ENCODE measurements at regions not wholly inside any gene's neighbourhood (a gene's known extent, or its start where the extent isn't known, plus 50 kb on each side); places are given as distances from the start of the nearest gene placed in this dataset.
A peak's percentile ranks its signal among the peaks of the same experiment; 100 is the strongest.
"Not testable (repeated sequence)": the region's sequence is repeated elsewhere in the genome, so short reads cannot be mapped to it uniquely, and the experiment has no call there.

- no peak for DNase-seq (ENCODE audit: low spot score)
Observed at GRCh38 chr2:131584380-131584779, 56.7 kb downstream of the CCDC74A start.

DNA sequence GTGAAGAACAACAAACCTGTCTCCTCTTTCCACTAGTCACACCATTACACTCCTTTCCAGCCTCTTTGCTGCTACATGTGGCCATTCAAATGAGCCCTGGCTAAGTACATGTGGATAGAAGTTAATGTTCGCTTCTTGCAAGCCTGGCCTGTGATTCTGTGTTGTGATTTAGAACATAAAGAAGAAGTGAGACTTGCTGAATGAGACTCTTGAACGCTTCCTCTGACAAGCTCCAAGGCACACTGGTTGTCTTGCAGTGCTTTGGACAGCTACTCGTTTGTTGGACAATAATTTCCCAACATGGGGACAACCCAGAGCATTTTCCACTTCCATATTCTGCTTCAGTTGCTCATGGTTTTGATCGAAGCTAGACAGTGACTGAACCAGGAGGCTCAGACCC, 57.3 kb downstream of the CCDC74A start:
- DNase-seq (ENCODE audit: low spot score) = no peak

- DNase-seq (ENCODE audit: low spot score) = no peak
Observed at GRCh38 chr2:131588152-131588873, 60.6 kb downstream of the CCDC74A start.

GRCh38 chr2:131589126-131589525, 61.4 kb downstream of the CCDC74A start:
- DNase-seq (ENCODE audit: low spot score) = not testable (repeated sequence)

- no peak for DNase-seq (ENCODE audit: low spot score)
Observed at GRCh38 chr2:131590366-131590765, 62.7 kb downstream of the CCDC74A start.

DNA sequence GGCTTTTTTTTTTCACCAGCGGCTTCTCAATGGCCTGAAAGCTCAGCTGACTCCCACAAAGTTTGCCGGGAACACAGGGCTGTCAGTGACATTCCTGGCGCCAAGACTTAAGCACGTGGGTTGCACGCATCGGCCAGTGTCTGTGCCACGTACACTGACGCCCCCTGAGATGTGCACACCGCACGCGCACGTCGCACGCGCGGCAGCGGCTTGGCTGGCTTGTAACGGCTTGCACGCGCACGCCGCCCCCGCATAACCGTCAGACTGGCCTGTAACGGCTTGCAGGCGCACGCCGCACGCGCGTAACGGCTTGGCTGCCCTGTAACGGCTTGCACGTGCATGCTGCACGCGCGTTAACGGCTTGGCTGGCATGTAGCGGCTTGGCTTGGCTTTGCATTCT, 63.2 kb downstream of the CCDC74A start:
- DNase-seq (ENCODE audit: low spot score) = peak; percentile 39

DNA sequence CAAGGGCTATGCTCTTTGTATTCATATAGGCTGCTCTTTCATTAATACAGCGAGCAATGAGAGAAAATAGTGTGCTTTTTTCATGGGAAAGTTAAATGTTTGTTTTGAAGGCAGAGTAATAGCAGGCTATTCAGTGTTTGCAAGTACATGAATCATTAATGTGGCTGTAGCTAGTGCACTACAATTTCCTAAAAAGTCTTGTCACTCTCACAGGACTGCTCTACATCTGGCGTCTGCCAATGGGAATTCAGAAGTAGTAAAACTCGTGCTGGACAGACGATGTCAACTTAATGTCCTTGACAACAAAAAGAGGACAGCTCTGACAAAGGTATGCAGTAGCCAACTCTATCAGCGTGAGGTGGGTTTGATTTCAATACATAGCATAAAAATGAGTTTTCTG, 68.9 kb downstream of the CCDC74A start:
- not testable (repeated sequence) for DNase-seq (ENCODE audit: low spot score)

GRCh38 chr2:131602444-131602843, 74.8 kb downstream of the CCDC74A start:
- DNase-seq (ENCODE audit: low spot score) = not testable (repeated sequence)

- DNase-seq (ENCODE audit: low spot score) = not testable (repeated sequence)
Observed at GRCh38 chr2:131604652-131605051, 77.0 kb downstream of the CCDC74A start.

DNA sequence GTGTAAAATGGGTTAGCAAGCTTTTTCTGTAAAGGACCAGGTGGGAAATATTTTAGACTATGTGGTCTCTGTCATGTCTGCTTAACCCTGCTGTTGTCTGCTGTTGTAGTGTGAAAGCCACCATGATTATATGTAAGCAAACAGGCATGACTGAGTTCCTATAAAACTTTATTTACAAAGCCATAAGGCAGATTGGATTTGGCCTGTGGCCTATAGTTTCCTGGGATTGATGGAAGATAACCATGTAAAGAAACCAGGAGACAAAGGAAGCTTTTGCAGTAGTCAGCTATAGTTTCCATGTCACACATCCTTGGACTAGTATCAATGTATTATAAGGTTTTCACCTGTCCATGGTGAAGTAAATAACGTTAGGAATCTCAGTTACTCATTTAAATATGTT, 78.7 kb downstream of the CCDC74A start:
- DNase-seq (ENCODE audit: low spot score) = not testable (repeated sequence)

DNA sequence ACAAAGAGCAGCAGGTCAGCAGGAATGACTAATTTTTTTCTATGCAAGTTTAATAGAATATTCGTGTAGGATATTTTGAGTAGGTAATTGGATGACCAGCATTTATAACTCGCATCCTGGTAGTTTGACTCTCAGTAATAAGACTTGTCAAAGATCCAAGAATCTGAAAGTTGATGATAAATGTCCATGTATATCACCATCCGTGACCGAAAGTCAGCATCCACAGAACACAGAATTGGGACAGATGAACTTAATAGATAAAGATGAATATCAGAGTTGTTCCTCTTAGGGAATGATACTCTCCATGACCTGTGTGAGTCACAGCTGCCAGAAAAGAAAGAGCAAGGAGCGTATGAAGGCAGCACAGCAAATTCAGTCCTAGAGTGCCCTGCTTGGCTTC, 79.4 kb downstream of the CCDC74A start:
- DNase-seq (ENCODE audit: low spot score) = not testable (repeated sequence)

DNA sequence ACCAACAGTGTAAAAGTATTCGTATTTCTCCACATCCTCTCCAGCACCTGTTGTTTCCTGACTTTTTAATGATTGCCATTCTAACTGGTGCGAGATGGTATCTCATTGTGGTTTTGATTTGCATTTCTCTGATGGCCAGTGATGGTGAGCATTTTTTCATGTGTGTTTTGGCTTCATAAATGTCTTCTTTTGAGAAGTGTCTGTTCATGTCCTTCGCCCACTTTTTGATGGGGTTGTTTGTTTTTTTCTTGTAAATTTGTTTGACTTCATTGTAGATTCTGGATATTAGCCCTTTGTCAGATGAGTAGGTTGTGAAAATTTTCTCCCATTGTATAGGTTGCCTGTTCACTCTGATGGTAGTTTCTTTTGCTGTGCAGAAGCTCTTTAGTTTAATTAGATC, 86.9 kb downstream of the CCDC74A start:
- not testable (repeated sequence) for DNase-seq (ENCODE audit: low spot score)

- not testable (repeated sequence) for DNase-seq (ENCODE audit: low spot score)
Observed at GRCh38 chr2:131618320-131618719, 90.6 kb downstream of the CCDC74A start.

GRCh38 chr2:131622874-131623273, 95.2 kb downstream of the CCDC74A start:
- not testable (repeated sequence) for DNase-seq (ENCODE audit: low spot score)

DNA sequence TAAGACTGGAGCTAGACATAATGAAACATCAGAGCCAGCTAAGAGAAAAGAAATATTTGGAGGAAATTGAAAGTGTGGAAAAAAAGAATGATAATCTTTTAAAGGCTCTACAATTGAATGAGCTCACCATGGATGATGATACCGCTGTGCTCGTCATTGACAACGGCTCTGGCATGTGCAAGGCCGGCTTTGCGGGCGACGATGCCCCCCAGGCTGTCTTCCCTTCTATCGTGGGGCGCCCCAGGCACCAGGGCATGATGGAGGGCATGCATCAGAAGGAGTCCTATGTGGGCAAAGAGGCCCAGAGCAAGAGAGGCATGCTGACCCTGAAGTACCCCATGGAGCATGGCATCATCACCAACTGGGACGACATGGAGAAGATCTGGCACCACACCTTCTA, 98.3 kb downstream of the CCDC74A start:
- DNase-seq (ENCODE audit: low spot score) = not testable (repeated sequence)

GRCh38 chr2:131626565-131626964, 98.9 kb downstream of the CCDC74A start:
- DNase-seq (ENCODE audit: low spot score) = not testable (repeated sequence)

DNA sequence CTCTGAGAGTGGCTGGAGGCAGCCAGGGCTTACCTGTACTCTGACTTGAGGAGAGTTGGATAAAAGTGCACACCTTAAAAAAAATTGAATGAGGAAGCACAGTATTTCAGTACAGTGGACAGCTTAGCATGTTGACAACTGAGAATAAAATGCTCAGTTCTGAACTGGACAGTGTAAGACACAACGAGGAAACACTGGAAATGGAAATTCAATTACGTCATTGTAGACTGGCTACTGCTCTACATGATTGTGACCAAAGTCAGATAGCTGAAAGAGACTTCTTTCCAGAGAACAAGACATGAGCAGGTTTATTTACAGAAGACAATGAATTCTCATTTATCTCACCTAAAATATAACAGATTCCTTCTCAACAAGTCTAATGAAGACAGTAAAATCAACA, 100.1 kb downstream of the CCDC74A start:
- DNase-seq (ENCODE audit: low spot score) = not testable (repeated sequence)

DNA sequence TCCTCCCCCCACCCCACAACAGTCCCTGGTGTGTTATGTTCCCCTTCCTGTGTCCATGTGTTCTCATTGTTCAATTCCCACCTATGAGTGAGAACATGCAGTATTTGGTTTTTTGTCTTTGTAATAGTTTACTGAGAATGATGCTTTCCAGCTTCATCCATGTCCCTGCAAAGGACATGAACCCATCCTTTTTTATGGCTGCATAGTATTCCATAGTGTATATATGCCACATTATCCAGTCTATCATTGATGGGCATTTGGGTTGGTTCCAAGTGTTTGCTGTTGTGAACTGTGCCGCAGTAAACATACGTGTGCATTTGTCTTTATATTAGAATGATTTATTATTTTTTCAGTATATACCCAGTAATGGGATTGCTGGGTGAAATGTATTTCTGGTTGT, 104.0 kb downstream of the CCDC74A start:
- not testable (repeated sequence) for DNase-seq (ENCODE audit: low spot score)

DNA sequence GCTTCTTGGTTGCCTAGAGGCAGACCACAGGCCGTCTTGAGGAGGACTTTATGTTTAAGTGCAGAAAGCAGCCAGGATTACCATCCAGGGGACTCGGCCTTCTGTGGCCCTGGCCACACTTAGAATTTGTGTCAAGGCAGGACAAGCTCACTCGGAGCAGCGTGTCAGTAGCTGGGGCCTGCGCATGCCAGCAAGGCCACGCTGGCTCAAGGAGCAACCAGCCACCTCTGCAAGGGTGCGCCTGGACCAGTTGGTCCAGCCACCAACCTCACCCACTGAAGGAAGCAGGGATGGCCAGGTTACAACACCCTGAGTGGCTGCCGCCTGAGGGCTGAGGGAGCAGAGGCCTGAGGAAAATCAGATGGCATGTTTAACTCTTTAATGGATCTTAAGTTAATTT, 105.7 kb downstream of the CCDC74A start:
- not testable (repeated sequence) for DNase-seq (ENCODE audit: low spot score)

GRCh38 chr2:131633827-131634695, 106.4 kb downstream of the CCDC74A start:
- not testable (repeated sequence) for DNase-seq (ENCODE audit: low spot score)

DNA sequence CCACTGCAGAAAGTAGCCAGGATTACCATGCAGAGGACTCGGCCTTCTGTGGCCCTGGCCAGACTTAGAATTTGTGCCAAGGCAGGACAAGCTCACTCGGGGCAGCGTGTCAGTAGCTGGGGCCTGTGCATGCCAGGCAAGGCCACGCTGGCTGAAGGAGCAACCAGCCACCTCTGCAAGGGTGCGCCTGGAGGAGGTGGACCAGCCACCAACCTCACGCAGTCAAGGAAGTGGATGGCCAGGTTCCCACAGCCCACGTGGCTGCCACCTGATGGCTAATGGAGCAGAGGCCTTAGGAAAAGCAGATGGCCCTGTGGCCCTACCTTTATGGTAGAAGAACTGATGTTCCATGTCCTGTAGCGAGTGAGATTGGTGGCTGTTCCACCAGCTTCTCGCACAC, 107.9 kb downstream of the CCDC74A start:
- DNase-seq (ENCODE audit: low spot score) = no peak

GRCh38 chr2:131636704-131637308, 109.1 kb downstream of the CCDC74A start:
- DNase-seq (ENCODE audit: low spot score) = peak; percentile 76
